Trophoblast cell (in vitro differentiated cells and primary cell): ENCODE measurements at regions not wholly inside any gene's neighbourhood (a gene's known extent, or its start where the extent isn't known, plus 50 kb on each side); places are given as distances from the start of the nearest gene placed in this dataset.

Experiments used
- DNase-seq, 2 donors: peaks; one replicate each; pipeline ENCODE4 v3.0.0-alpha.2; 2016
- H2AFZ ChIP-seq: 2 replicates; pipeline ENCODE4 v1.6.1; 2013; ENCODE audit warnings: low read length, moderate library complexity, mild to moderate bottlenecking; ENCODE audit not compliant: insufficient read depth, poor library complexity
- H2AK5ac ChIP-seq: 2 replicates; pipeline ENCODE4 v1.6.1; 2013; ENCODE audit warnings: mild to moderate bottlenecking, low read length
- H2BK120ac ChIP-seq: 2 replicates; pipeline ENCODE4 v1.6.1; 2013; ENCODE audit warnings: low read length, mild to moderate bottlenecking, moderate library complexity; ENCODE audit not compliant: insufficient read depth, poor library complexity
- H2BK12ac ChIP-seq: 2 replicates; pipeline ENCODE4 v1.6.1; 2013; ENCODE audit warnings: mild to moderate bottlenecking, low read length, moderate library complexity
- H2BK5ac ChIP-seq: 2 replicates; pipeline ENCODE4 v1.6.1; 2013; ENCODE audit warnings: low read length, low read depth, moderate library complexity, mild to moderate bottlenecking; ENCODE audit not compliant: poor library complexity
- H3K14ac ChIP-seq: 2 replicates; pipeline ENCODE4 v1.6.1; 2013; ENCODE audit warnings: mild to moderate bottlenecking, low read length
- H3K18ac ChIP-seq: 2 replicates; pipeline ENCODE4 v1.6.1; 2013; ENCODE audit warnings: mild to moderate bottlenecking, low read length
- H3K23ac ChIP-seq: 2 replicates; pipeline ENCODE4 v1.6.1; 2013; ENCODE audit warnings: low read length
- H3K27ac ChIP-seq: 2 replicates; pipeline ENCODE4 v1.5.1; 2013; ENCODE audit warnings: low read depth, mild to moderate bottlenecking, inconsistent platforms, low read length, moderate library complexity
- H3K27me3 ChIP-seq: 2 replicates; pipeline ENCODE4 v1.6.1; 2013; ENCODE audit warnings: inconsistent platforms, mild to moderate bottlenecking, low read length, moderate library complexity; ENCODE audit not compliant: insufficient read depth
- H3K36me3 ChIP-seq, 2 experiments: 1 replicate in 1 of 2; 2 replicates in 1 of 2; pipeline ENCODE4 v1.6.1; 2013; ENCODE audit warnings: low read length in 2 of 2, mild to moderate bottlenecking in 2 of 2, moderate library complexity in 1 of 2; ENCODE audit not compliant: insufficient read depth in 2 of 2, control insufficient read depth in 1 of 2
- H3K4ac ChIP-seq: 2 replicates; pipeline ENCODE4 v1.6.1; 2013; ENCODE audit warnings: low read depth, mild to moderate bottlenecking, low read length, moderate library complexity
- H3K4me1 ChIP-seq, 2 experiments: 1 replicate in 1 of 2; 2 replicates in 1 of 2; pipeline ENCODE4 v1.6.1; 2013; ENCODE audit warnings: low read length in 2 of 2, mild to moderate bottlenecking in 2 of 2, moderate library complexity in 1 of 2; ENCODE audit not compliant: insufficient read depth in 2 of 2, control insufficient read depth in 1 of 2
- H3K4me2 ChIP-seq: 2 replicates; pipeline ENCODE4 v1.6.1; 2013; ENCODE audit warnings: inconsistent platforms, mild to moderate bottlenecking, low read length, moderate library complexity
- H3K4me3 ChIP-seq: 2 replicates; pipeline ENCODE4 v1.5.1; 2013; ENCODE audit warnings: mild to moderate bottlenecking, low read depth, low read length, inconsistent platforms
- H3K79me1 ChIP-seq: one replicate; pipeline ENCODE4 v1.6.1; 2013; ENCODE audit warnings: low read length
- H3K79me2 ChIP-seq: 2 replicates; pipeline ENCODE4 v1.6.1; 2013; ENCODE audit warnings: low read length, mild to moderate bottlenecking; ENCODE audit not compliant: control insufficient read depth, insufficient read depth, poor library complexity
- H3K9ac ChIP-seq: 2 replicates; pipeline ENCODE4 v1.6.1; 2013; ENCODE audit warnings: mild to moderate bottlenecking, low read length
- H3K9me3 ChIP-seq: 2 replicates; pipeline ENCODE4 v1.6.1; 2013; ENCODE audit warnings: low read depth, mild to moderate bottlenecking, control low read depth, inconsistent platforms, low read length; ENCODE audit not compliant: insufficient read depth
- H4K12ac ChIP-seq: 2 replicates; pipeline ENCODE4 v1.6.1; 2013; ENCODE audit warnings: low read depth, mild to moderate bottlenecking, low read length, moderate library complexity
- H4K8ac ChIP-seq: 2 replicates; pipeline ENCODE4 v1.6.1; 2013; ENCODE audit warnings: low read depth, mild to moderate bottlenecking, low read length, moderate library complexity
- H4K91ac ChIP-seq: one replicate; pipeline ENCODE4 v1.6.1; 2013; ENCODE audit warnings: low read depth, mild to moderate bottlenecking, low read length, moderate library complexity
- WGBS: extraction: QIAGEN DNeasy Blood & Tissue Kit; methylation state at CpG from one replicate; pipeline ENCODE4 v1.1.7; 2013; ENCODE audit warnings: missing lambda C conversion rate; ENCODE audit not compliant: insufficient read length, insufficient coverage; ENCODE audit errors: extremely low coverage; 5-methylcytosine and 5-hydroxymethylcytosine counted together

DNA sequence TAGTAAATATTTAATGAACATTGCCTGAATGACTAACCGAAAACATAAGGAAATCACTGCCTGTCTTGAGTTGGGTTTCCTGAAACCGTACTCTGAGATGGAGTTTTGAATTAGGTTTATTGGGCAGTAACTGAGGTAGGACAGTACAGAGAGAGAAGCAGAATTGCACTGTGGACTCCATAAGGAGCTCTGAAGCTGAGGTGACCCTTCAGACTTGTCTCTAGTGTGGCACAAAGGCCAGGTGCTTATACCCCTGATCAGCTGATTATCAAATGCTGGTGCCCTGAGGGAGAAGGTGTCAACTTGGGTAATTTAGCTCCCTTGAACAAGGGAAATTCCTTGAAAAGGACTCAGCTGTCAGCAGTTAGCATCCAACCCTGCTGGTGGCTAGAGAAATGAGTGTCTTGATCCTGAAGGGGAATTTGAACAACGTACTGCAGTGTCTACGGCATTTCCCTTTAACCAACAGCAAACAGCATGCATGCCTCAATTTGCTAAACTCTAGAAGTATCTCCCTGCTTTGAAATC, 135.0 kb upstream of the SMARCA2 start:
- no peak overlapping the region for H3K23ac ChIP-seq
- no peak overlapping the region for H3K9ac ChIP-seq
- no peak overlapping the region for H3K4me3 ChIP-seq
- no peak overlapping the region for H2BK120ac ChIP-seq
- H3K79me1 ChIP-seq = no peaks in the 10 kb centered on the region
- no peaks in the 10 kb centered on the region for H3K36me3 ChIP-seq
- no peak overlapping the region for H4K91ac ChIP-seq
- no peak overlapping the region for H2AFZ ChIP-seq
- H2BK5ac ChIP-seq = no peak overlapping the region
- no peak overlapping the region for H3K4me2 ChIP-seq
- no peaks in the 10 kb centered on the region for H3K9me3 ChIP-seq
- DNase-seq = peak; percentile 98 to 99
- H3K79me2 ChIP-seq = no peaks in the 10 kb centered on the region
- no peak overlapping the region for H3K27ac ChIP-seq
- H4K8ac ChIP-seq = no peak overlapping the region
- no peak overlapping the region for H3K14ac ChIP-seq
- no peaks in the 10 kb centered on the region for H3K4me1 ChIP-seq
- no peak overlapping the region for H3K18ac ChIP-seq
- no peak overlapping the region for H2BK12ac ChIP-seq
- H3K27me3 ChIP-seq = no peaks in the 10 kb centered on the region
- no peak overlapping the region for H4K12ac ChIP-seq
- no peak overlapping the region for H2AK5ac ChIP-seq
- no peak overlapping the region for H3K4ac ChIP-seq
- WGBS = no CpG with 5 or more reads among the region's 4 CpGs

DNA sequence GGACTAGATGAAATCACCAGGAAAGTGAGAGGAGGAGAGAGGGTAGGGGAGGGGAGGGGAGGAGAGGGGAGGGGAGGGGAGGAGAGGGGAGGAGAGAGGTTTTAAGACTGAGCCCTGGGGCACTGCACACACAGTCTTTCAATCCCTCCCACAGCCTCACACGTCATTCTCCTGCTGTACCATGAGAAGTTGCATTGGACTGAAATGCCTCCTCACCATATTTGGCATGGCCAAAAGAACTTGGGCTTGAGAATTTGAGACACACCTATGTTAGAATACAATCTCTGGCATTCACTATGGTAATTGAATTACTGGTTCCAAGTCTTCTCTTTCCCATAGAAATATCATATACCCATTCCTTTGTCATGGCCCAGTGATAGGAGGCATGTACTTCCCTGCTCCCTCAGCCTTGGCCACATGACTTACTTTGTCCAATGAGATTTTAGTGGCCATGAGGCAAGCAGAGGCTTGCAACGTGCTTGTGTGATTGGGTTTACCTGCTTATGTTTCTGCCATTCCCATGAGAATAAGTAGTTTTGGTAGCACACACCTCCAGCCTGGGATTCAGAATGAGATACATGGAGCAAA, 133.3 kb upstream of the SMARCA2 start:
- H2AFZ ChIP-seq = no peak overlapping the region
- no peaks in the 10 kb centered on the region for H3K27me3 ChIP-seq
- H2AK5ac ChIP-seq = no peak overlapping the region
- no peak overlapping the region for H2BK120ac ChIP-seq
- H4K8ac ChIP-seq = no peak overlapping the region
- no peak overlapping the region for H3K18ac ChIP-seq
- H3K79me2 ChIP-seq = no peaks in the 10 kb centered on the region
- H3K4me1 ChIP-seq = no peaks in the 10 kb centered on the region
- no peaks in the 10 kb centered on the region for H3K79me1 ChIP-seq
- DNase-seq = peak; percentile 60 to 77
- H3K4me2 ChIP-seq = no peak overlapping the region
- H2BK12ac ChIP-seq = no peak overlapping the region
- no peak overlapping the region for H4K12ac ChIP-seq
- no peaks in the 10 kb centered on the region for H3K9me3 ChIP-seq
- no peak overlapping the region for H3K4ac ChIP-seq
- no peak overlapping the region for H3K14ac ChIP-seq
- H2BK5ac ChIP-seq = no peak overlapping the region
- no peaks in the 10 kb centered on the region for H3K36me3 ChIP-seq
- no peak overlapping the region for H3K27ac ChIP-seq
- H4K91ac ChIP-seq = no peak overlapping the region
- no peak overlapping the region for H3K4me3 ChIP-seq
- WGBS = no CpG with 5 or more reads among the region's 2 CpGs
- no peak overlapping the region for H3K23ac ChIP-seq
- no peak overlapping the region for H3K9ac ChIP-seq

DNA sequence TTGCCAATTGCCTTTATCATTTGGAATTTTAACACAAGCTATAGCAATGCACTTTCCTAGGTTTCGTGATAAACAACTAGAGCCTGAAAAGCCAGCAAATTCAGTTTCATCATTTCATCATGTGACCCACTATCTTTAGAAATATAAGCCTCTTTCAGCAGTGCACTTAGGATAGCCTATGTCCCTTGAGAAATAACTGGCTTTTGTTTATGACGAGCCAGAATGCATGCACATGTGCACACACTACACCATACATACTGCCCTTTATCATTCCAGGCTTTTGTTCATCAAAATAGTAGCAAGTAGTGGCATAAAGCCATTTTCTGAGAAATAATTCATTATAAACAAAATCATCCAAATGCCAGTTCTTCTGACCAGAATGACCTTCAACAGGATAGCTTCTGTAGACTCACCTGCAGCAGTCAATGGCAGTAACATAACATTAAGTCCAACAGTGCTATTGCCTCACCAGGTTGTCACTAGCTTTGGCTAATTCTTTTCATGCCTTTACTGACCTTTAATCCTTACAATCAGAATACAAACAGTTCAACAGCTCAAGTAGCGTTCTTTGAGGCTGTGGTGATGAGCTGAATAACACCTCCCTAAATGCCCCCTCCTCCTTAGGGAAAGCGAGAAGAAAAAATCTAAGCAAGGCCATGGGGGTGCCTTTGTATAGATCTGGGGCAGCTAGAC, 132.3 kb upstream of the SMARCA2 start:
- Histone ChIP-seq H3K36me3 (no peaks in the 10 kb centered on the region), H2AFZ (no peak overlapping the region), H3K23ac (no peak overlapping the region), H4K8ac (no peak overlapping the region), H2BK120ac (no peak overlapping the region), H3K27ac (no peak overlapping the region), H2AK5ac (no peak overlapping the region), H2BK12ac (no peak overlapping the region), H3K27me3 (no peaks in the 10 kb centered on the region), H3K4me3 (no peak overlapping the region), H3K4me2 (no peak overlapping the region), H3K4ac (no peak overlapping the region), H3K79me2 (no peaks in the 10 kb centered on the region), H3K9me3 (no peaks in the 10 kb centered on the region), H3K14ac (no peak overlapping the region), H3K18ac (no peak overlapping the region), H3K79me1 (no peaks in the 10 kb centered on the region), H4K12ac (no peak overlapping the region), H3K9ac (no peak overlapping the region), H4K91ac (no peak overlapping the region), H3K4me1 (no peaks in the 10 kb centered on the region), H2BK5ac (no peak overlapping the region)
- DNase-seq = peak; percentile 35 to 75
- WGBS = no CpG with 5 or more reads among the region's 4 CpGs

DNA sequence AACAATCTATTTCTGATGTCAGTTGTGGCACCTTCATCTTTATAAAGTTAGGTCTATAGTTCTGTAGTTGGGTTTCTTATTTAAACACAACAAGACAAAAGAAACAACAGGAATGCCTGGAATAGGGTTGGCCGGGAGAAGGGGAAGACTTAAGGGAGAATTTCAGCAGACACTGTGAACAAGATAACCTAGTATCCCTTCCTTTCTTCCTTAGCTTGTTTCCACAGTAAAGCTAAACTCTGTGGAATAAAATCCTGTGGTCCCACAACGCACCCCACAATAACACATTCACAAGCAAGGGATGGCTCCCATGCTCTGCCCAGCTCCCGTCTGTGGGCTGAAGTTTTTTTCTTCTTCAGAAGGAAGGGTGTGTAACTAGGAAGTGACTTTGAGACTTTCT, 124.9 kb upstream of the SMARCA2 start:
- H2BK12ac ChIP-seq = no peak overlapping the region
- no peak overlapping the region for H4K8ac ChIP-seq
- no peak overlapping the region for H4K12ac ChIP-seq
- no peak overlapping the region for H3K9ac ChIP-seq
- no peak overlapping the region for H3K4me3 ChIP-seq
- H3K4ac ChIP-seq = no peak overlapping the region
- H3K79me1 ChIP-seq = no peaks in the 10 kb centered on the region
- no peaks in the 10 kb centered on the region for H3K79me2 ChIP-seq
- H3K18ac ChIP-seq = no peak overlapping the region
- H3K4me2 ChIP-seq = no peak overlapping the region
- H2AFZ ChIP-seq = no peak overlapping the region
- no peaks in the 10 kb centered on the region for H3K4me1 ChIP-seq
- H2BK120ac ChIP-seq = no peak overlapping the region
- H3K36me3 ChIP-seq = no peaks in the 10 kb centered on the region
- no CpG with 5 or more reads among the region's 3 CpGs for WGBS
- H3K23ac ChIP-seq = no peak overlapping the region
- no peak overlapping the region for H4K91ac ChIP-seq
- no peak overlapping the region for H3K27ac ChIP-seq
- H3K9me3 ChIP-seq = no peaks in the 10 kb centered on the region
- H2AK5ac ChIP-seq = no peak overlapping the region
- no peak overlapping the region for H2BK5ac ChIP-seq
- DNase-seq = no peak
- no peak overlapping the region for H3K14ac ChIP-seq
- no peaks in the 10 kb centered on the region for H3K27me3 ChIP-seq
